Right forelimb (tissue), 1 donor: ENCODE measurements at regions not wholly inside any gene's neighbourhood (a gene's known extent, or its start where the extent isn't known, plus 50 kb on each side); places are given as distances from the start of the nearest gene placed in this dataset.

Experiments used
- DNase-seq: peaks from one replicate; pipeline ENCODE4 v3.0.0-alpha.2; 2018

DNA sequence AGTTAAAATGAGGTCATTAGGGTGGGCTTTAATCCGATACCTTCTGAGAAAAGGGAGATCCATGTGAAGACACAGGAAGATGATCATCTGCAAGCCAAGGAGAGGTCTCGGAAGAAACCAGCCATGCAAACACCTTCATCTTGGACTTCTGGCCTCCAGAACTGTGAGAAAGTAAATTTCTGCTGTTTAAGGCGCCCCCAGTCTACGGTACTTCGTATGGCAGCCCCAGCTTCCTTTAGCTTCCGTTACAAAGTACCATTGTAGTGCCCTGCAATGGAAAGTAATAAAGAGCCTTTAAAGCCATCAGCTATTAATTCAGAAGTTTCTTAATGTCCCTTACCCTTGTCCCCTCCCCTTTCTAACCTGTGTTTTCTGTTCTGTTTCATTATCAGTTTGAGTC is 308.1 kb downstream of the AACS start:
- no peak for DNase-seq

GRCh38 chr12:125376422-125376821 is 311.2 kb downstream of the AACS start:
- DNase-seq = no peak

DNA sequence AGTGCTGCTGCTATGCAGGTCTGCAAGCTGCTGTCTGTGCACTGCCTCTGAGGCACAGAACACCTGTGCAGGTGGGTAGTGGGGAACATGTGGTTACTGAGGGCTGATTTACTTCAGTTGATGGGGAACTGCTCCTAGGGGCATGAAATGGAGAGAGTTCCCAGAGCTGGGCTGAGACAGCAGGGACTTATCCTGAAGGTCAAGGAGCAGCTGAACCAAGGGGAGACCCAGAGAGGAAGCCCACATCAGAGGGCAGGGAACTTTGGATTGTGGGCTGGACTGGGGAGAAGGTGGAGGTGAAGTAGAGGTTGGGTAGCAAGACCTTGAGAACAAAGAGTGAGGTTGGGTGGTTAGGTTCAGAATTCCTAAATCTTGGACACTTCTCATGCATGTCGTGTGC is 311.9 kb downstream of the AACS start:
- no peak for DNase-seq

GRCh38 chr12:125381373-125381772 is 316.1 kb downstream of the AACS start:
- DNase-seq = no peak

DNA sequence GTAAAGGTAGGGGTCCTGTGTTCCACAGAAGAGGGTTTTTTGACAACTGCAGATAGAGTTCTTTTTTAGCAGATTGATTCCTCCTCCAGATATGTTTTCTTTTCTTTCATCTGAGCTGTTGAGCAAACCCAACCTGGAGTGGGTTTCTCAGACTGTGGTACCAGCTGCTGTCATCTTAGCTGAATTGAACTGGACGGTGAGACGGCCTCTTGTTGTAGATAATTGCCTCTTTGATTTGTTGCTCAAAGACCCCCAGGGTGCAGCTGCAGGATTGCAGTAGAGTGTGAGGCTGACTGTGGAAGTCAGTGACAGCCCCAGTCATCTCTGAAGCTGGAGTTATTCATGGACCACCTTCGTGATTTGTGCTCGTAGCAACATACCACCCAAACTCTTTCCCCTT is 317.7 kb downstream of the AACS start:
- no peak for DNase-seq

- no peak for DNase-seq
Observed at GRCh38 chr12:125386652-125387051, 321.4 kb downstream of the AACS start.

DNA sequence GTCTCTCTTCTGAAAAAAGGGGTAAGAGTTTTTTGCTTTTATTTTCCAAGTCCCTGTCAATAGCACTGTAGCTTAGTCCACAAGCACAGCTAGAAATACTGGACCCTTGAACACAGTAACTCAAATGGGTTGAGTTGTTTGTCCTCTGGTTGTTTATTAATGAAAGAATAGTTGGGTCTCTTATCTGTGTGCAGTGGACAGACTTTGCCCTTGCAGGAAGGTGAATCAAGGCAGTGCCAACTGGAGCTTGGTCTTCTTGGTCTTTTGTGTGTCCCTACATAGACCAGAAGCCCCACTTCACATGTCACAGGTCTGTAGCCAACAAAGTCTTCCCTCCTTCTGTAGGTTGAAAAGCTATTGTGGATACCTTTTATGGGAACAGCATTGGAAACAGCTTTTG is 322.0 kb downstream of the AACS start:
- DNase-seq = no peak

DNA sequence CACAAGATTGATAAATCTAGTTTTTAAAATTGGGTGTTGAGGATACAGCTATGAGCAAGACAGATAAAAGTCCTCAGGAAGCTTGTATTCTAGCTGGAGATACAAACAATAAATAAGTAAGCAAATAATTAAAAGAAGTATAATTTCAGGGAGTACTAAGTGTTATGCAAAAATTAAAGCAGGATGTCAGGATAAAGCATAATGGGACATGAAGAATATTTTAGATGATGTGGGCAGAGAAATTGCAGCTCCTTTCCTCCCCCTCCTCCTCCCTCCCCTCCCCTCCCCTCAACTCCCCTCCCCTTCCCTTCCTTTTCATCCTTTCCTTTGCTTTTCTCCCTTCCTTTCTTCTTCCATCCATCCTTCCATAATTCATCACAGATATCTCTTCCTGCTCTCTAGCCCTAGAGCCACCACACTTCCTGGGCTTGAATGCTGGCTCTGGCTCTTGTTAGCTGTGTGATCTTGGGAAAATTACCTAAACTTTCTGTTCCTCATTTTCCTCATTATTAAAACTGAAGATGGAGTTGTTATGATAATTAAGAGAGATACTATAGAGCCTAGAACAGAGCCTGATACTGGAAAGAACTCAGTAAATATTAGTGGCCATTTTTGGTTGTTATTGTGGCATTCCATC is 323.9 kb downstream of the AACS start:
- no peak for DNase-seq

DNA sequence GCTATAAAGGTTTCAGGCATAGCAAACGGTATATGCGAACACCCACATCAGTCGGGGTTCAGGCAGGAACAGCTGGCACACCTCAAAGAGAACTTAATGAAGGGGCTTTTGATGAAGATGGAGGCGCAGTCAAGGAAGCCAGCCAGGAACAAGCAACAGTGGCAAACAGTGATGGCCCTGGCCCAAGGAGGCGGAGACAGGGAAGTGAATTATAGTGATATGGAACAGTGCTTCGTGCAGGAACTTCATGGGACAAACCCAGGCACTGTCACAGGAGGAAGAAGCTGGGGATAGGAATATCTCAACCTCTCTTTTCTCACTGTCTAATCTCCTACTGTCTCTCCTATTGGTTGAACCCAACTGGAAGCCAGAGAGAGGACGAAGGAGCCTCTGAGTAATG is 328.3 kb downstream of the AACS start:
- no peak for DNase-seq

GRCh38 chr12:125395583-125396215 is 330.5 kb downstream of the AACS start:
- DNase-seq = no peak

DNA sequence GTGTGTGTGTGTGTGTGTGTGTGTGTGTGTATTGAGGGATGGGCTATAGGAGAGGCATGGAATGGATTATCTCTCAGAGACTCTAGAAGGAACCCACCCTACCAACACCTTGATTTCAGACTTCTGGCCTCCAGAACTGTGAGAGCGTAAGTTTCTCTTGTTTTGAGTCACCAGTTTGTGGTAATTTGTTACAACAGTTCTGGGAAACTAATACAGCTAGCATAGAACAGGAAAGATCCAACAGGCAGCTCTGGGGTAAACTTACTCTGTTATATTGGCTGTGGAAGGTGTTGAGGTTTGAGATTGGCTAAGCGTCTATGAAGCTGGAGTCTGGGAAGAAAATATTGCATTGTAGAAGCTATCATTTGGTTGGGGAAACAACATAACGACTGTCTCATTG is 334.3 kb downstream of the AACS start:
- no peak for DNase-seq

DNA sequence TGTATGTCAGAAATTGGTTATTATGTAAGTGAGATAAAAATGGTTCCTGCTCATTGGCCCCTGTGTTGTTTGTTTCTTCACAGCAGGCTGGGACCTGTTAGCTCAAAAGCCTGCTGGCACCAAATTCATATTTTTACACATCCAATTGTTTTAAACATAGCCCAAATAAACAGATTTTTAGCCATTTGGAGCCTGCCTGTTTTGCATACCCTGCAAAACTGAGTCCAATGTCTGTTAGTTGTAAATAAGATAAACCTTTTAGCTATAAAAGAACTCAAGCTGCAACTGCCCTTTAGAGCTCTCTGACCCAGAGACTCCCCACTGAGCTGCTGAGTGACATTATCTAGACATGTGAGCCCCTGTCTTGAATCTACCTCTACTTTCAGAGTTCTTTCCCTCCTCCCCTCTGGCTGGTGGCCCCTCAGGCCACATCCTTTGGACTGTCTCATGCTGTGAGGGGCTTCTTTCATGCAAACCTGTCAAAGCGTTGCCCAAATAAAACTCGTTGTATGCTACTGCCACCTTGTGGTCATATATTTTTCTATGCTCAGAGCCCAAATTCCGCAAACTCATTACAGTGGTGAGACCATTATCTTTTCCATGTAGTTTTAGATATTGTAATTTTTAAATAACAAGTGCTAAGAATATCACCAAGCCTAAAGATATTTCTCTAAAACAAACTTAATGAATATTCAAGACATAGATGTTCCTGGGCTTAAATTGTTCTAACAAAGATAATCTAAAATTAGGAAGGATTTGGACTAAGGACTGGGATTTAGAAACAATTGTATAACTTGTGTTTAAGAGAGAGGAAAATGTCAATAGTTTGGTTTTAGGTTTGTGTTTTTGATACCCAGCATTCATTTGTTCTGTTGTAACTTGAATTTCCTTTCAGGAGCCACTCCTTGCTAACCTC is 337.9 kb downstream of the AACS start:
- no peak for DNase-seq

DNA sequence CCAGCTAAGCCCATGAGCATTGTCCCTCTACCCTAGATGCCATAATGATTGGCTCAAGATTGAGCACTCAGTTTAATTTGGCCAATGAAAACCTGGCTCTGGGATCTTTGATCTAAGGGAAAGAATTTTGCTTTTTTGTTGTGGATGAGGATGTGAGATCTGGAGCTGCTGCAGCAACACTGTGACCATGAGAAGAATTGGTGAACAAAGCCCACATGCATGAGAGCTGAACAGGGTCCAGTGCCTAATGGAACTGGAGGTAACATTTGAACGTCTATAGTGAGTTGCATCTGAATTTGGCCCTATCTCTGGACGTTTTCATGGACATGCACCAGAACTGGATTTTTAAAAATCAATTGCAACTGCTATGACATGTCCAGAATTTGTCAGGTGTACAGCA is 338.6 kb downstream of the AACS start:
- DNase-seq = no peak

- DNase-seq = no peak
Observed at GRCh38 chr12:125406131-125406530, 340.9 kb downstream of the AACS start.

DNA sequence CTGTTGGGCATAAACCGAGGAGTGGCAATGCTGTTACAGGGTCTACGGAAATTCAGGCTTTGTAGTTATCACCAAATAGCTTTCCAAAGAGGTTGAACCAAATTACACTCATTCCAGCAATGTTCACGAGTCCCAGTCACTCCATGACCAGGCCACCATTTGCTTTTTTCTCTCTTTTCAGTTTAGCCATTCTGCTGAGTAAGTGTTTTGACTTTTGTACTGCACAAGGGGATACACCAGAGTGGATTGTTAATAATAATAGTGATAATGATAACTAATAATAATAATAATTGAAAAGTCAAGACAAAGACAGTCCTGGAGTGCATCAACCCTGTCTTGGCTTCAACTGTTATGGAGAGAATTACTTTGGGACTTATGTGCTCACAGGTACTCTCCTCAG is 343.5 kb downstream of the AACS start:
- no peak for DNase-seq

DNA sequence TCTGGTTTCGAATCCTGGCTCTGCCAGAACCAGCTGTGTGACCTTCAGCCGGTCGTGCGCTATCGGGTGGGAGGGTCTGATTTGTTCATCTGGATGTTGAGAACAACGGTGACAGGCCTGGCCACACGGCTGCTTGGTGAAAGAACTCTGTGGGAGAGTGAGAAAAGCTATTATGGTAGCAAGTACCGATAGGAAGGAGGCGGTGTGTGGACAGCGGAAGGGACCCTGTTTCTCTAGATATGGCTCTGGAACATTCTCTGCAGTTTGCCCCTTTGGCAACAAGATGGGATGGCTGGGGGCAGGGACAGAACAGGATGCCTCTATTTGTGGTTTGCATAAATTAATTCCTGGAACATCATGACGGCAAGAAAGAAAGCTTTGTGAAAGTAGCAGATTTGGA is 347.3 kb downstream of the AACS start:
- DNase-seq = no peak

DNA sequence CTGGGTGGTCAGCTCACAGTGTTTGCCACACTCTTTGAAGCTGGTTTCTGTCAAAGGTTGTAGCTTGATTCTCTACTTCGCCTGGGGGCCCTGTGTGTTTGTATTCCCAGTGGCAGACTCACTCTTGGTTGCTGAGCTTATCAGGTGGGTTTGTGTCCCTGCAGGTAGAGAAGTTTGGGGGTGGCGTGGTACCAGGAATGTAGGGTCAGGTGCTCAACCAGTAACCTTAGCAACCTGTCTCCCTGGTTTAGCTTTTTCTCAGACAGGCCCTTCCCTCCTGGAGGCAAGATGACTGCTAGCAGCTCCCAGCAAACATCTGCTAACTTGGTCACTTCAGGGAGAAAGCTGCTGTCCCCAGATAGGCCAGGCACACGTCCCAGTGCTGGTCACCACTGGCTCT is 352.2 kb downstream of the AACS start:
- DNase-seq = no peak

DNA sequence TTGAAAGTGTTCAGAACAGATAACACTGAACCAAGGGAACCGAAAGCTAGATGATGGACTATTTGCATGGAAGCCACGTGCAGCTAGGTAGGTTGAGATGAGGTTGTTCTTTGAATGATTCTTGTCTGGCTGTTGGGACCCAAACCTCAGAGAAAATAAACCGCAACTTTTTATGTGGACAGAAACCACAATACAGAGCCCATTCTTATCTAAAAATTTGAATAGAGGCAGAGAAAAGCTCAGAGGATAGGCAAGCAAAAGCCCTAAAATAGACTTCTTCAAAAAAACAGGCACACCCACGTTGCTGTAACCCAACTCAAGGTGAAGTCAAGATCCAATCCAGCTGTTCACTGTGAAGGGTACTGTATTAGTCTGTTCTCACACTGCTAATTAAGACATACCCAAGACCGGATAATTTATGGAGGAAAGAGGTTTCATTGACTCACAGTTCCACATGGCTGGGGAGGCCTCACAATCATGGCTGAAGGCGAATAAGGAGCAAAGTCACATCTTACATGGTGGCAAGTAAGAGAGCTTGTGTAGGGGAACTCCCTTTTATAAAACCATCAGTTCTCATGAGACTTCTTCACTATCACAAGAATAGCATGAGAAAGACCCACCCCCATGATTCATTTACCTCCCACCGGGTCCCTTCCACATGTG is 353.8 kb downstream of the AACS start:
- no peak for DNase-seq

GRCh38 chr12:125424909-125425308 is 359.7 kb downstream of the AACS start:
- DNase-seq = no peak

DNA sequence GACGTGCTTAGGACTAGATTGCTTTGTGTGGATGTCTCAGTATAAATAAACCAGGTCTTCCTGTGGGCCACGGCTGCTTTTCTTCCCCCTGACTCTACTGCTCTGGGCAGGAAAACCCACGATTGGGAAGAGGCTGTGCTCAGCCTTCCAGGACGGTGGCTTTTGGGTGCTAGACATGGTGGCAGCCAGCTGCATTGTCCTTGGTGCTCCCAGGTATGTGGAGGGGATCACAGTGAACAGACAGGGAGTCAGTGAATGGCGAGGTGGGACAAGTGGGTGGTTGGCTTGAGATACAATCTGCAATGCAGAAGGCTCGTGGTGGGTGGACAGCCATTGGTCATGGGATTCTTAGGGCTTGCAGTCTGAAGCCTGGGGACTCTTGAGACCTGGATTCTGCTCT is 366.3 kb downstream of the AACS start:
- no peak for DNase-seq

GRCh38 chr12:125434131-125434530 is 368.9 kb downstream of the AACS start:
- DNase-seq = no peak

GRCh38 chr12:125434936-125435443 is 369.8 kb downstream of the AACS start:
- no peak for DNase-seq

GRCh38 chr12:125435871-125436270 is 370.6 kb downstream of the AACS start:
- DNase-seq = no peak
